ENCODE measurements at regions not wholly inside any gene's neighbourhood (a gene's known extent, or its start where the extent isn't known, plus 50 kb on each side); places are given as distances from the start of the nearest gene placed in this dataset.

DNA sequence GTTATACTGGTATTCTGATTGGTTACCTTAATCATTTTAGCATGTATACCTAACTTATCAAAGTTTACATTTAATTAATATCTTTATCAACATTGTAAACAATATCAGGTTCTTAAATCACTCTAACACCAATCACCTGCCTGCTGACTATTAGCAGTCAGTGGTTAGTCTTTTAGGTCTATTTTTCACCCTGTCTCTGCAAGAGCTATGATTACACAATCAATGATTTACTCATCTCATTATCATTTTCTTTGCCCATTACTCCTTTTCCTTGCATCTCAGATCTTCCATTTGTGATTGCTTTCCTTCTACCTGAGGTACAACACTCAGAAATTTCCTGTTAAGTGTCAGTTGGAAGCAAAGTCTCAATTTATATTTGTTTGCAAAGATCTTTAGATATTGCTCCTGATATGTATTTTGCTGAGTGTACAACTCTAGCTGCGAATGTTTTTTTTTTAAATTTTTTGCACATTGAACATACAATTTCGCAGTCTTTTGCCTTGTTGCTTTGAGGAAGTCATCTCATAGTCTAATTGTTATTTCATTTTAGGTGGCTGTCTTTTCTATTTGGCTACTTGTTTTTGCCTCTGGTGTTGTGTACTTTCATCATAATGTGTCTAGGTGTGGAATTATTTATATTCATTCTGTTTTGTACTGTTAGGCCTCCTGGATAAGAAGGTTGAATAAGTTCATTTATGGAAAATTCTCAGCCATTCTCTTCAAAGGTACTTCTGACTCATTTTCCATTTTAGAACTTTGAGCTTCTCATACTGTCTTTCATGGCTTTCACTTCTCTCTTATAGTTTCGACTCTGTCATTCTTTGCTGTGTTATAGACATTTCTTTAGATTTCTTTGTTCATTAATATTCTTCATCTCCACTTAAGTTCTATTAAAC, 104.9 kb upstream of the CEP162 start (continued):
- TF ChIP-seq, protein P1, sequence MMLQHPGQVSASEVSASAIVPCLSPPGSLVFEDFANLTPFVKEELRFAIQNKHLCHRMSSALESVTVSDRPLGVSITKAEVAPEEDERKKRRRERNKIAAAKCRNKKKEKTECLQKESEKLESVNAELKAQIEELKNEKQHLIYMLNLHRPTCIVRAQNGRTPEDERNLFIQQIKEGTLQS (IDR thresholded peaks at IDR 0.05) = no peak

GRCh38 chr6:84330325-84330724, 102.9 kb upstream of the CEP162 start:
- Histone ChIP-seq H3K27ac (ENCODE audit: low read depth in 1 of 2, low read length in 2 of 2) (no peak overlapping the region), H3K36me3 (ENCODE audit: control insufficient read depth in 4 of 4, insufficient read depth in 3 of 4, low read depth in 1 of 4, low read length in 3 of 4) (no peaks in the 10 kb centered on the region), H3K4me3 (ENCODE audit: low read depth in 1 of 3, low read length in 3 of 3) (no peak overlapping the region), H3K9ac (ENCODE audit: low read depth in 1 of 2, low read length in 2 of 2) (no peak overlapping the region), H3K9me3 (ENCODE audit: control insufficient read depth in 4 of 4, low read length in 3 of 4) (no peaks in the 10 kb centered on the region), H3K27me3 (ENCODE audit: control insufficient read depth in 4 of 4, insufficient read depth in 4 of 4, low read length in 3 of 4) (no peaks in the 10 kb centered on the region), H3K4me1 (ENCODE audit: control insufficient read depth in 4 of 4, insufficient read depth in 4 of 4, low read length in 3 of 4) (peaks cover 0 to 1% (median 0%) of the 10 kb centered on the region in 4 donors)
- WGBS = 93% methylated on average over 2 of the region's 2 CpGs
- no peak for TF ChIP-seq FOXA1 (IDR thresholded peaks at IDR 0.05)
- TF ChIP-seq, protein P1 (IDR thresholded peaks at IDR 0.05) = no peak
- TF ChIP-seq RXRA (IDR thresholded peaks at IDR 0.05) = no peak
- no peak for TF ChIP-seq NR2F2 (IDR thresholded peaks at IDR 0.05)
- TF ChIP-seq REST (IDR thresholded peaks at IDR 0.05) = no peak
- TF ChIP-seq MAX (IDR thresholded peaks at IDR 0.05) = no peak
- no peak for TF ChIP-seq GABPA (IDR thresholded peaks at IDR 0.05 in 1 of 2, conservative IDR thresholded peaks at IDR 0.05 in 1 of 2)
- TF ChIP-seq TAF1 (conservative IDR thresholded peaks at IDR 0.05) = no peak
- no peak for TF ChIP-seq JUND (IDR thresholded peaks at IDR 0.05)
- TF ChIP-seq, protein P2, sequence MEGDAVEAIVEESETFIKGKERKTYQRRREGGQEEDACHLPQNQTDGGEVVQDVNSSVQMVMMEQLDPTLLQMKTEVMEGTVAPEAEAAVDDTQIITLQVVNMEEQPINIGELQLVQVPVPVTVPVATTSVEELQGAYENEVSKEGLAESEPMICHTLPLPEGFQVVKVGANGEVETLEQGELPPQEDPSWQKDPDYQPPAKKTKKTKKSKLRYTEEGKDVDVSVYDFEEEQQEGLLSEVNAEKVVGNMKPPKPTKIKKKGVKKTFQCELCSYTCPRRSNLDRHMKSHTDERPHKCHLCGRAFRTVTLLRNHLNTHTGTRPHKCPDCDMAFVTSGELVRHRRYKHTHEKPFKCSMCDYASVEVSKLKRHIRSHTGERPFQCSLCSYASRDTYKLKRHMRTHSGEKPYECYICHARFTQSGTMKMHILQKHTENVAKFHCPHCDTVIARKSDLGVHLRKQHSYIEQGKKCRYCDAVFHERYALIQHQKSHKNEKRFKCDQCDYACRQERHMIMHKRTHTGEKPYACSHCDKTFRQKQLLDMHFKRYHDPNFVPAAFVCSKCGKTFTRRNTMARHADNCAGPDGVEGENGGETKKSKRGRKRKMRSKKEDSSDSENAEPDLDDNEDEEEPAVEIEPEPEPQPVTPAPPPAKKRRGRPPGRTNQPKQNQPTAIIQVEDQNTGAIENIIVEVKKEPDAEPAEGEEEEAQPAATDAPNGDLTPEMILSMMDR (IDR thresholded peaks at IDR 0.05; ENCODE audit: low read depth, low read length, missing input control) = no peak
- no peak for TF ChIP-seq SP1 (IDR thresholded peaks at IDR 0.05)
- TF ChIP-seq EGR1 (IDR thresholded peaks at IDR 0.05; ENCODE audit: low read depth in 2 of 2) = no peak
- TF ChIP-seq HNF4A (conservative IDR thresholded peaks at IDR 0.05) = no peak
- no peak for TF ChIP-seq ZBTB33 (IDR thresholded peaks at IDR 0.05)
- no peak for TF ChIP-seq YY1 (IDR thresholded peaks at IDR 0.05)
- TF ChIP-seq FOXA2 (IDR thresholded peaks at IDR 0.05) = no peak
- no peak for DNase-seq (ENCODE audit: low spot score)

All from liver (tissue), 8 donors.